ENCODE measurements at regions not wholly inside any gene's neighbourhood (a gene's known extent, or its start where the extent isn't known, plus 50 kb on each side); places are given as distances from the start of the nearest gene placed in this dataset.

- Histone ChIP-seq H4K8ac (ENCODE audit: low read depth, low read length) (no peak overlapping the region), H3K27ac (ENCODE audit: low read depth, low read length) (no peak overlapping the region), H3K4me3 (ENCODE audit: low read depth, low read length) (no peak overlapping the region), H3K36me3 (ENCODE audit: control insufficient read depth in 1 of 2, insufficient read depth in 2 of 2, low read length in 2 of 2) (no peaks in the 10 kb centered on the region), H4K12ac (ENCODE audit: low read depth, low read length) (no peak overlapping the region), H3K4me1 (ENCODE audit: control insufficient read depth in 1 of 2, insufficient read depth in 2 of 2, low read length in 2 of 2) (peaks cover 5 to 6% of the 10 kb centered on the region in 2 experiments), H2BK120ac (ENCODE audit: insufficient read depth, low read length, poor library complexity) (no peak overlapping the region), H3K4ac (ENCODE audit: low read depth, low read length) (no peak overlapping the region), H3K14ac (ENCODE audit: low read length) (no peak overlapping the region), H3K9ac (ENCODE audit: low read length) (no peak overlapping the region), H3K4me2 (ENCODE audit: low read length) (no peak overlapping the region), H3K23ac (ENCODE audit: low read length) (no peak overlapping the region), H3K27me3 (ENCODE audit: insufficient read depth, low read length) (no peaks in the 10 kb centered on the region), H3K9me3 (ENCODE audit: insufficient read depth, low read depth, low read length) (peaks cover 2% of the 10 kb centered on the region), H2AFZ (ENCODE audit: insufficient read depth, low read length, poor library complexity) (no peak overlapping the region), H2BK5ac (ENCODE audit: low read depth, low read length, poor library complexity) (no peak overlapping the region), H3K18ac (ENCODE audit: low read length) (no peak overlapping the region), H3K79me1 (ENCODE audit: low read length) (peaks cover 1% of the 10 kb centered on the region), H2AK5ac (ENCODE audit: low read length) (no peak overlapping the region), H2BK12ac (ENCODE audit: low read length) (no peak overlapping the region), H3K79me2 (ENCODE audit: control insufficient read depth, insufficient read depth, low read length, poor library complexity) (no peaks in the 10 kb centered on the region), H4K91ac (ENCODE audit: low read depth, low read length) (no peak overlapping the region)
- whole genome bisulfite sequencing (ENCODE audit: extremely low coverage, insufficient coverage, insufficient read length) = no CpG with 5 or more reads among the region's 28 CpGs
- no peak for DNase-seq
Observed at GRCh38 chr6:170157567-170158218, 133.2 kb downstream of the DLL1 start.

DNA sequence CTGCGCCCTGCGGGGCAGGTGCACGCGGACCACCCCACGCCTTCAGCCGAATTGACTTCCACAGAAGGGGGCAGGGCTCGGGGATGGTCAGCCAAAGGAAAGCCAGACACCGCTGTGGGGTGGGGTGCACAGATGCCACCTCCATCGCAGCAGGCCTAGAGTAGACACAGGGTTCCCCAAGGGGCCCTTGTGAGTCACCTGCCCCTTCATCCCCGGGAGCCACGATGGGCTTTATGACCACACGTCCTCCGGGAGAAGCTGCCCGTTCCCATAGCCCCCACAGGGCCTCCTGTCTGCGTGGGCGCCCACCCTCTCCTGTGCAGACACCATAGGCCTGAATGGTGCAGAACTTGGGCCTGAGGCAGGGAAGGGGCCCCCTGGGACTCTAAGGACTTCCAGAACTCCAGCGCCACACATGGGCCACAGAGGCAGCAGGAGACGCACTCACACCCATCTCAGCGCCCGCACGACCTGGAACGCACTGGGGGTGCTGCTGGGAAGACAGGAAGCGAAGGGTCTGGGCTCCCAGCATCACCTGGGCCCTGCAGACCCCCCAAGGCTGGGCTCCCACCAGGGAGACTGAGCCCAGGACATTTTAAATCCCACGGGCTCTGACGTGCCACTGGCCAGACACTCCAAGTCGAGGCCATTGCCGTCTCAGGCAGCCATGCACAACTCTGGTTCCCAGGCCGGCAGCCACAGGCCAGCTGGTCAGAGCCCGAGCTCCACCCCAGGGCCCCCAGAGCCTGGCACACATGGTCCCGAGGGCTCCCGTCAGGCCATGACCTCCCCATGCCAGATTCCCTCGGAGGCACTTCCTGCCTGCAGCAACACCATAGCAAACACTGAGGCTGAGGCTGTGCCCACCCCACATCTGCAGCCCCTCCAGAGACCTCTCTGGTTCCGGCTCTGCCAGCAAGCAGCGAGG, 134.2 kb downstream of the DLL1 start:
- H3K23ac ChIP-seq (ENCODE audit: low read length) = no peak overlapping the region
- no peak for DNase-seq
- H3K27ac ChIP-seq (ENCODE audit: low read depth, low read length) = no peak overlapping the region
- no peak overlapping the region for H2AK5ac ChIP-seq (ENCODE audit: low read length)
- WGBS (ENCODE audit: extremely low coverage, insufficient coverage, insufficient read length) = no CpG with 5 or more reads among the region's 34 CpGs
- H3K79me2 ChIP-seq (ENCODE audit: control insufficient read depth, insufficient read depth, low read length, poor library complexity) = no peaks in the 10 kb centered on the region
- no peak overlapping the region for H3K4me2 ChIP-seq (ENCODE audit: low read length)
- no peak overlapping the region for H2BK5ac ChIP-seq (ENCODE audit: low read depth, low read length, poor library complexity)
- H2BK12ac ChIP-seq (ENCODE audit: low read length) = no peak overlapping the region
- no peak overlapping the region for H3K4me3 ChIP-seq (ENCODE audit: low read depth, low read length)
- no peak overlapping the region for H2AFZ ChIP-seq (ENCODE audit: insufficient read depth, low read length, poor library complexity)
- no peak overlapping the region for H2BK120ac ChIP-seq (ENCODE audit: insufficient read depth, low read length, poor library complexity)
- no peaks in the 10 kb centered on the region for H3K27me3 ChIP-seq (ENCODE audit: insufficient read depth, low read length)
- H3K79me1 ChIP-seq (ENCODE audit: low read length) = peaks cover 5% of the 10 kb centered on the region
- peaks cover 4% of the 10 kb centered on the region for H3K9me3 ChIP-seq (ENCODE audit: insufficient read depth, low read depth, low read length)
- peaks cover 14% of the 10 kb centered on the region in 2 experiments for H3K4me1 ChIP-seq (ENCODE audit: control insufficient read depth in 1 of 2, insufficient read depth in 2 of 2, low read length in 2 of 2)
- no peak overlapping the region for H3K18ac ChIP-seq (ENCODE audit: low read length)
- H4K8ac ChIP-seq (ENCODE audit: low read depth, low read length) = no peak overlapping the region
- no peak overlapping the region for H3K4ac ChIP-seq (ENCODE audit: low read depth, low read length)
- no peak overlapping the region for H4K12ac ChIP-seq (ENCODE audit: low read depth, low read length)
- no peak overlapping the region for H4K91ac ChIP-seq (ENCODE audit: low read depth, low read length)
- H3K14ac ChIP-seq (ENCODE audit: low read length) = no peak overlapping the region
- H3K36me3 ChIP-seq (ENCODE audit: control insufficient read depth in 1 of 2, insufficient read depth in 2 of 2, low read length in 2 of 2) = no peaks in the 10 kb centered on the region
- no peak overlapping the region for H3K9ac ChIP-seq (ENCODE audit: low read length)

DNA sequence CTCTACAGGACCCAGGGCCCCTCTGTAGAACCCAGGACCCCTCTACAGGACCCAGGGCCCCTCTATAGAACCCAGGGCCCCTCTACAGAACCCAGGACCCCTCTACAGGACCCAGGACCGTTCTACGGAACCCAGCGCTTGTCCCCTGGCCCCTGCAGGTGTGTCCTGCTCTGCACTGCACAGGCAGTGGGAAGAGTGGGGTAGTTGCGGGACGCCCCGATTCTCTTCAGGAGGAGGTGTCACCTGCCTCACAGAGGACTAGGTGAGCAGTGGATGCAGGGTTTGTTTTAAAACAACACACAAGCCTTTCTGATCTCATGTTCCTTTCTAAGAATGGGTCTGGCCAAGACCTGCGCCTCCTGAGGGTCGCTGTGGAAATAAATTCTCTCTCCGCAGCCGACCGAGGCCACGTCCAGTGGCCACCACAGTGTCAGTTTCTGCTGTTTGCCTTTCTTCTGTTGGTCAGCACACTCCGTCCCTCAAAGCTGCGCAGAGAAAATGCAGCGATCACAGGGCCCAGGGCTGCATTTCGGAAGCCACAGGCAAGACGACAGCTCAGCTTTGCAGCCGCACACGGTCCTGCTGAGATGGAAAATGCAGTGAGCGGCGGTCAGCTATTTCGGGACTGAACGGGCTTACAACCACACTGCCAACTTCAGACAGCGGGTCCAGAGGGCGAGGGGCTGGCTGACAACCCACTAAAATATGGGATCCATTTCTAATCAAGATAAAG, 135.2 kb downstream of the DLL1 start:
- Histone ChIP-seq H3K9me3 (ENCODE audit: insufficient read depth, low read depth, low read length) (peaks cover 4% of the 10 kb centered on the region), H2BK5ac (ENCODE audit: low read depth, low read length, poor library complexity) (no peak overlapping the region), H3K23ac (ENCODE audit: low read length) (no peak overlapping the region), H4K8ac (ENCODE audit: low read depth, low read length) (no peak overlapping the region), H3K14ac (ENCODE audit: low read length) (no peak overlapping the region), H2BK12ac (ENCODE audit: low read length) (no peak overlapping the region), H3K9ac (ENCODE audit: low read length) (no peak overlapping the region), H3K4me1 (ENCODE audit: control insufficient read depth in 1 of 2, insufficient read depth in 2 of 2, low read length in 2 of 2) (peaks cover 16 to 18% of the 10 kb centered on the region in 2 experiments), H3K36me3 (ENCODE audit: control insufficient read depth in 1 of 2, insufficient read depth in 2 of 2, low read length in 2 of 2) (no peaks in the 10 kb centered on the region), H2AFZ (ENCODE audit: insufficient read depth, low read length, poor library complexity) (no peak overlapping the region), H2AK5ac (ENCODE audit: low read length) (no peak overlapping the region), H4K91ac (ENCODE audit: low read depth, low read length) (no peak overlapping the region), H3K27ac (ENCODE audit: low read depth, low read length) (no peak overlapping the region), H3K4me3 (ENCODE audit: low read depth, low read length) (no peak overlapping the region), H3K4me2 (ENCODE audit: low read length) (no peak overlapping the region), H3K4ac (ENCODE audit: low read depth, low read length) (no peak overlapping the region), H4K12ac (ENCODE audit: low read depth, low read length) (no peak overlapping the region), H3K27me3 (ENCODE audit: insufficient read depth, low read length) (no peaks in the 10 kb centered on the region), H3K79me2 (ENCODE audit: control insufficient read depth, insufficient read depth, low read length, poor library complexity) (no peaks in the 10 kb centered on the region), H3K18ac (ENCODE audit: low read length) (no peak overlapping the region), H2BK120ac (ENCODE audit: insufficient read depth, low read length, poor library complexity) (no peak overlapping the region), H3K79me1 (ENCODE audit: low read length) (peaks cover 5% of the 10 kb centered on the region)
- no peak for DNase-seq
- no CpG with 5 or more reads among the region's 25 CpGs for WGBS (ENCODE audit: extremely low coverage, insufficient coverage, insufficient read length)

- no peaks in the 10 kb centered on the region for H3K27me3 ChIP-seq (ENCODE audit: insufficient read depth, low read length)
- no peak overlapping the region for H2AK5ac ChIP-seq (ENCODE audit: low read length)
- H3K27ac ChIP-seq (ENCODE audit: low read depth, low read length) = no peak overlapping the region
- H2AFZ ChIP-seq (ENCODE audit: insufficient read depth, low read length, poor library complexity) = no peak overlapping the region
- H3K14ac ChIP-seq (ENCODE audit: low read length) = no peak overlapping the region
- H2BK12ac ChIP-seq (ENCODE audit: low read length) = no peak overlapping the region
- no peak overlapping the region for H2BK5ac ChIP-seq (ENCODE audit: low read depth, low read length, poor library complexity)
- no peak overlapping the region for H3K4me3 ChIP-seq (ENCODE audit: low read depth, low read length)
- DNase-seq = no peak
- no peak overlapping the region for H4K91ac ChIP-seq (ENCODE audit: low read depth, low read length)
- peaks cover 5% of the 10 kb centered on the region for H3K79me1 ChIP-seq (ENCODE audit: low read length)
- no peak overlapping the region for H3K9ac ChIP-seq (ENCODE audit: low read length)
- H3K4me2 ChIP-seq (ENCODE audit: low read length) = no peak overlapping the region
- no CpG with 5 or more reads among the region's 29 CpGs for WGBS (ENCODE audit: extremely low coverage, insufficient coverage, insufficient read length)
- H3K79me2 ChIP-seq (ENCODE audit: control insufficient read depth, insufficient read depth, low read length, poor library complexity) = no peaks in the 10 kb centered on the region
- no peak overlapping the region for H3K4ac ChIP-seq (ENCODE audit: low read depth, low read length)
- no peaks in the 10 kb centered on the region for H3K36me3 ChIP-seq (ENCODE audit: control insufficient read depth in 1 of 2, insufficient read depth in 2 of 2, low read length in 2 of 2)
- peaks cover 2% of the 10 kb centered on the region for H3K9me3 ChIP-seq (ENCODE audit: insufficient read depth, low read depth, low read length)
- no peak overlapping the region for H4K8ac ChIP-seq (ENCODE audit: low read depth, low read length)
- H3K23ac ChIP-seq (ENCODE audit: low read length) = no peak overlapping the region
- H4K12ac ChIP-seq (ENCODE audit: low read depth, low read length) = no peak overlapping the region
- H3K18ac ChIP-seq (ENCODE audit: low read length) = no peak overlapping the region
- H2BK120ac ChIP-seq (ENCODE audit: insufficient read depth, low read length, poor library complexity) = no peak overlapping the region
- H3K4me1 ChIP-seq (ENCODE audit: control insufficient read depth in 1 of 2, insufficient read depth in 2 of 2, low read length in 2 of 2) = peaks cover 18 to 20% of the 10 kb centered on the region in 2 experiments
Observed at GRCh38 chr6:170153436-170154319, 137.2 kb downstream of the DLL1 start.

Data from trophoblast cell (in vitro differentiated cells and primary cell).